Natural killer cell treated with Interleukin-12 subunit alpha and Interleukin-12 subunit beta and Interleukin-15 and Interleukin-18, amount 100 ng/mL, for 72 hours (primary cell): ENCODE measurements at regions not wholly inside any gene's neighbourhood (a gene's known extent, or its start where the extent isn't known, plus 50 kb on each side); places are given as distances from the start of the nearest gene placed in this dataset.
"Not testable (repeated sequence)": the region's sequence is repeated elsewhere in the genome, so short reads cannot be mapped to it uniquely, and the experiment has no call there.

Source experiments
- ATAC-seq, 2 donors: fragments of 150-1000 bp; cut with Tn5 transposase in 1 of 2; sonication (Bioruptor Pico), chemical (Tn5 transposase) in 1 of 2; 2 replicates each; pipeline ENCODE4 v1.10.0; 2021
- DNase-seq: peaks from one replicate; pipeline ENCODE4 v3.0.0; 2022; ENCODE audit warnings: low spot score
- H3K27ac Mint-ChIP-seq, 2 donors: 1 replicate in 1 of 2; 2 replicates in 1 of 2; pipeline ENCODE4 v1.8.0; 2022; ENCODE audit warnings: mixed read lengths in 2 of 2, mild to moderate bottlenecking in 1 of 2, moderate library complexity in 1 of 2
- H3K27me3 Mint-ChIP-seq, 2 donors: 1 replicate in 1 of 2; 2 replicates in 1 of 2; pipeline ENCODE4 v1.8.0; 2022; ENCODE audit warnings: mixed read lengths in 2 of 2
- H3K36me3 Mint-ChIP-seq: one replicate; pipeline ENCODE4 v1.8.0; 2022; ENCODE audit warnings: mixed read lengths
- H3K4me1 Mint-ChIP-seq, 2 donors: 1 replicate in 1 of 2; 2 replicates in 1 of 2; pipeline ENCODE4 v1.8.0; 2022; ENCODE audit warnings: low read depth in 2 of 2, mixed read lengths in 2 of 2, mild to moderate bottlenecking in 1 of 2
- H3K4me3 Mint-ChIP-seq: one replicate; pipeline ENCODE4 v1.8.0; 2022; ENCODE audit warnings: mixed read lengths
- H3K9me3 Mint-ChIP-seq: 2 replicates; pipeline ENCODE4 v1.8.0; 2022; ENCODE audit warnings: mixed read lengths

DNA sequence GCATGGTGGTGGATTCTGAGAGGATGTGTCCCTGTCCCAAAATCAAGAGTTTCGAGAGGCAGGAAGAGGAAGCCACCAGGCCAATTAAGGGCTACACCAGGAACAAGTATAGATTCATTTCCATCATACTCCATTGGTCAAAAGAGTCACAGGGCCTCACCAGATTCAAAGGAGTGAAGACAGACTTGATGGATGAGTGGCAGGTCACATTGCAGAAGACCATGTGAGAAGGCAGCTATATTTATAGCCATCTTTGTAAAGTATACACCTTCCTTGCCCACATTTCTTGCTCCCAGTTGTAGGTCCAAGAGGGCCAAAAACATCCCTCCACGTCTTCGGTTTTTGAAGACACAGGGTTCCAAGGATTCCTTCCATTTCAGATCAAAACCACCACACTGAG lies 406.0 kb downstream of the BCOR start:
- no peak for ATAC-seq
- no peaks in the 10 kb centered on the region for H3K4me1 Mint-ChIP-seq
- H3K36me3 Mint-ChIP-seq: no peaks in the 10 kb centered on the region
- DNase-seq: no peak
- no peak overlapping the region for H3K4me3 Mint-ChIP-seq
- peaks cover 37 to 41% of the 10 kb centered on the region in 2 donors for H3K27me3 Mint-ChIP-seq
- no peaks in the 10 kb centered on the region for H3K9me3 Mint-ChIP-seq
- no peak overlapping the region for H3K27ac Mint-ChIP-seq

DNA sequence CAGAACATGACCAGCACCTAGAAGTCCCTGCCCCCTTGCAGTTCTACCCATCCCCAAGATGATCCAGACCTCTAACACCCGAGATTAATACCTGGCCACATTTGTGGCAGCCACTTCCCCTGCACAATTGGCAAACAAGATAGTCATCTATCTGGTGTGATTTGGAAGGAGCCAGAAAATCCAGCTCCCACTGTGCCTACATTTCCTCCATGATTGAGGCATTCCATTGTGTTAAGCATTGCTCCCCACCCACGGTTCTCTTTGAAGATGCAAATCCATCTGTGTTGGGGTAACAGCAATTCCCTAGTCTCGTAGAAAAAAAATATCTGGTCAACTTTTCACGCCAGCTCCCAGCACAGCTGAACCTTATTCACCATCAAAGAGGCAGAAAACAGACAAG lies 405.0 kb downstream of the BCOR start:
- H3K27ac Mint-ChIP-seq: no peak overlapping the region
- no peaks in the 10 kb centered on the region for H3K4me1 Mint-ChIP-seq
- no peaks in the 10 kb centered on the region for H3K36me3 Mint-ChIP-seq
- H3K4me3 Mint-ChIP-seq: no peak overlapping the region
- no peaks in the 10 kb centered on the region for H3K9me3 Mint-ChIP-seq
- DNase-seq (no peak), ATAC-seq (no peak)
- peaks cover 36 to 41% of the 10 kb centered on the region in 2 donors for H3K27me3 Mint-ChIP-seq

DNA sequence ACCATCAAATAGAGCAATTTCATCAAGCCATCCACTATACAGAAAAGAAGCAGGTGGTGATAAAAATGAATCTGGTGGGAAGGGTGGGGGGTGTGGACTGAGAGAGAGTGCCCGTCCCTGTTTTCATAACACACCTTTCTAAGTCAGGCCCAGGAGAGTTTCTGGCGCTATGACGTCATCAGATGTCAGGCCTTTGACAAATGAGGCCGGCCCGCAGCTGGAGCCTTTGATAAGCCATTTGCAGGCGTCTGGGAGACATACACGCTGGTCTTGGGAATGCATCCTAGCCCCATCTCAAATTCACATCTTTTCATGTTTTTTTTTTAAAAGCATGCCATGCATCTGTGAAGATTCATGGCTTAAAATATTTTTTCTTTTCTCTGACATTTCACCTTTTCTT lies 404.5 kb downstream of the BCOR start:
- Mint-ChIP-seq H3K4me3 (no peak overlapping the region), H3K4me1 (no peaks in the 10 kb centered on the region), H3K27me3 (peaks cover 36 to 41% of the 10 kb centered on the region in 2 donors), H3K27ac (no peak overlapping the region), H3K36me3 (no peaks in the 10 kb centered on the region), H3K9me3 (no peaks in the 10 kb centered on the region)
- no peak for DNase-seq
- ATAC-seq: no peak

DNA sequence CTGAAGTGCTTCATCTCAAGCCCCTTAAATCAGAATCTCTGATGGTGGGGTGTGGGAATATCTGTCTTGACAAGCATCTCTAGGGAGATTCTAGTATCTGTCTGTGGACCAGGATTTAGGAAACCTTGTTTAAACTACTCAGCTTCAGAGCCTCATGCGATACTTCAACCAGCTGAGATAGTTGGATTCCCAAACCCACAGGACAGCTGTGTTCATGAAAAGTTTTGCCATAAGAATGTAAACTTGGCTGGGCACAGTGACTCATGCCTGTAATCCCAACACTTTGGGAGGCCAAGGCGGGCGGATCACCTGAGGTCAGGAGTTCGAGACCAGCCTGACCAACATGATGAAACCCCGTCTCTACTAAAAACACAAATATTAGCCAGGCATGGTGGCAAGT lies 395.1 kb downstream of the BCOR start:
- H3K9me3 Mint-ChIP-seq, H3K36me3 Mint-ChIP-seq, H3K4me1 Mint-ChIP-seq, H3K4me3 Mint-ChIP-seq, ATAC-seq, DNase-seq, H3K27ac Mint-ChIP-seq: not testable (repeated sequence)
- H3K27me3 Mint-ChIP-seq: peaks cover 0 to 12% of the 10 kb centered on the region in 2 donors

DNA sequence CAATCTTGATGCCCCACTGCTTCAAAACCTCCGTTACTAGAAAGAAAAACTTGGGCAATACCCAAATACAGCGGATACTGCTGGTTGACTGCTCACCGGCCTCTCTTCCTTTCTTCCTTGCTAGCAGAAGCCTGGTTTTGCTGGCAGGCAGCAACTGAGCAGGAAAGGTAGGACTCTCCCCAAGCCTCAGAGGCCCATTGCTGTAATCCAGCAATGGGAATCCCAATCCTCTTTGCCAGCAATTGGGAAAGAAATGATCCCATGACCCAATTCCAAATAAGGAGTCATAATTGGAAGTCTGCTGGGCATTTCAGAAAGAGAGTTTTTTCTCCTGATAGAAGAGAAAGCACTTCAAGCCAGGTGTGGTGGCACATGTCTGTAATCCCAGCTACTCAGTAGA lies 394.5 kb downstream of the BCOR start:
- DNase-seq (no peak), ATAC-seq (no peak)
- H3K27ac Mint-ChIP-seq: no peak overlapping the region
- no peaks in the 10 kb centered on the region for H3K9me3 Mint-ChIP-seq
- no peaks in the 10 kb centered on the region for H3K36me3 Mint-ChIP-seq
- H3K4me1 Mint-ChIP-seq: no peaks in the 10 kb centered on the region
- H3K4me3 Mint-ChIP-seq: no peak overlapping the region
- peaks cover 0 to 12% of the 10 kb centered on the region in 2 donors for H3K27me3 Mint-ChIP-seq

DNA sequence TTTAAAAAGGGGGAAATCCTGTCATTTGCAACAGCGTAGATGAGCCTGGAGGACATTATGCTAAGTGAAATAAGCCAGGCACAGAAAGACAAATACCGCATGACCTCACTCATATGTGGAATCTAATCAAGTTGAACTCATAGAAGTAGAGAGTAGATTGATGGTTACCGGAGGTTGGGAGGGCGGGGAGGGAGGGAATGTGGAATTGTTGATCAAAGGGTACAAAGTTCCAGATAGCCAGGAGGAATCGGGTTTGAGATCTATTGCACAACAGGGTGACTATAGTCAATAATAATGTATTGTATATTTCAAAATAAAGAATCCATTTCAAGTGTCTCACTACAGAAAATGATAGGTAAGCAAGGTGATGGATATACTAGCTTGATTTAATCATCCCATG lies 393.2 kb downstream of the BCOR start:
- Mint-ChIP-seq H3K27ac (no peak overlapping the region), H3K36me3 (no peaks in the 10 kb centered on the region), H3K9me3 (no peaks in the 10 kb centered on the region), H3K27me3 (peaks cover 0 to 16% of the 10 kb centered on the region in 2 donors), H3K4me1 (no peaks in the 10 kb centered on the region), H3K4me3 (no peak overlapping the region)
- ATAC-seq (no peak), DNase-seq (no peak)

DNA sequence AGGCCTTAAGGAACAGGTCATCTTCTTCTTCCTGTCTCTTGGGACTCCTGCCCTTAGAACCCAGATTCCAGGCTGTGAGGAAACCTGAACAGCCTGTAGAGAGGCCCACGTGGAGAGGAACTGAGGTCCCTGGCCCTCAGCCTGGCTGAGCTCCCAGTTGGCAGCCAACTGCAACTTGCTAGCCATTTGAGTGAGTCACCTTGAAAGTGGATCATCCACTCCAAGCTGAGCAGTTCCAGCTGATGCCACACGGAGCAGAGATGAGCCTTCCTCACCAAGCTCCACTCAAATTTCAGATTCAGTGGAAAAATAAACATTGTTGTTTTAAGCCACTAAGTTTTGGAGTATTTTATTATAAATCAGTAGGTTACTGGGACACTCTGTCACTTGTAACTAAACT lies 392.5 kb downstream of the BCOR start:
- Mint-ChIP-seq H3K4me3 (no peak overlapping the region), H3K4me1 (no peaks in the 10 kb centered on the region), H3K36me3 (no peaks in the 10 kb centered on the region), H3K9me3 (no peaks in the 10 kb centered on the region), H3K27ac (no peak overlapping the region), H3K27me3 (peaks cover 0 to 14% of the 10 kb centered on the region in 2 donors)
- no peak for ATAC-seq
- no peak for DNase-seq

DNA sequence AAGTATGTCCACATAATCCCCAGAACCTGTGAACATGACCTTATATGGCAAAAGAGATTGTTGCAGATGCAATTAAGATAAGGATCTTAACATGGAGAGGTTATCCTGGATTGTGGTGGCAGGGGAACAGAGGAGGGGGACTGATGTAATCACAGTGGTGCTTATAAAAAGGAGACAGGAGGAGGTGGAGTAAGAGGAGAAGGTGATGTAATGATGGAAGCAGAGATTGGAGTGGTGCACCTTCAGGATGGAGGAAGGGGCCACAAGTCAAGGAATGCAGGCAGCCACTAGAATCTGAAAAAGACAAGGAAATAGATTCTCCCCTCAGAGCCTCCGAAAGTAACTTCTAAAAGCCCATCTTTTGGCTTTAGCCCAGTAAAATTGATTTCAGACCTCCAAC lies 388.4 kb downstream of the BCOR start:
- no peak overlapping the region for H3K27ac Mint-ChIP-seq
- peaks cover 0 to 18% of the 10 kb centered on the region in 2 donors for H3K27me3 Mint-ChIP-seq
- DNase-seq (no peak), ATAC-seq (no peak)
- H3K9me3 Mint-ChIP-seq: no peaks in the 10 kb centered on the region
- no peaks in the 10 kb centered on the region for H3K4me1 Mint-ChIP-seq
- H3K4me3 Mint-ChIP-seq: no peak overlapping the region
- no peaks in the 10 kb centered on the region for H3K36me3 Mint-ChIP-seq

DNA sequence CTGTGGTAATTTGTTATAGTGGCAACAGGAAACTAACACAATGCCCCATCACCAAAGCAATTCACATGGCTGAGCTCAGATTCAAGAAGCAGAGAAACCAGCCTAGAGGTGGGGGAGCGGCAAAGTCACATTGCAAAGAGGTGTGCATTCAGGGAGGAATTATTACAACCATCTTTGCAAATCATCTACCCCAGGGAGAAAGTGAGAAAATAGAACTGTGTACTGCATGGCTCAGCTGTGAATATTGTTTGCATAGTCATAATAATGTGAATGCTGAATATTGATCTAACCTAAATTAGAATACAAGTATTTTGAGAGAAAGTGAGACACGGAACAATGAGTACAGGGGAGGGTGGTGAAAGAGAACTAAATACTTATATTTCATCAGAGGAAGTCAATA lies 387.9 kb downstream of the BCOR start:
- Mint-ChIP-seq H3K36me3 (no peaks in the 10 kb centered on the region), H3K27ac (no peak overlapping the region), H3K9me3 (no peaks in the 10 kb centered on the region), H3K4me3 (no peak overlapping the region), H3K27me3 (peaks cover 0 to 18% of the 10 kb centered on the region in 2 donors), H3K4me1 (no peaks in the 10 kb centered on the region)
- DNase-seq: no peak
- ATAC-seq: no peak

DNA sequence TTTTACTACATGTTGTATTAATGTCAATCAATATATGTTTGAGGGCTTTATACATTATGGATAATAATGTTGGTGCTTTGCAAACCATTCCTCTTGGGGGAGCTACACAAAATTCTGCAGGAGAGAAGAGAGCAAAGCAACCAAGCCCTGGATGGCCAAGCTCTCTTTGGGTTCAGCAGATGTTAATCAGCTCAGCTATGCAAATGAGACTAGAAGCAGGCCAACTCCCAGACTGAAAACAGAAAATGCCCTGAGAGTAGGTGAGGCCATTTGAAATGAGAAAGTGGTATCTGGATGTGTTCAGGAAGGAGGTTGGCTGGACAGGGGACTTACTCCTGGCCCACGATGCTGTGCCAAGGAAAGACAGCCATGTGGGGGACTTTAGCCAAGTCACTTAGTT lies 387.0 kb downstream of the BCOR start:
- no peak overlapping the region for H3K4me3 Mint-ChIP-seq
- peaks cover 0 to 18% of the 10 kb centered on the region in 2 donors for H3K27me3 Mint-ChIP-seq
- H3K36me3 Mint-ChIP-seq: no peaks in the 10 kb centered on the region
- ATAC-seq: no peak
- DNase-seq: no peak
- no peak overlapping the region for H3K27ac Mint-ChIP-seq
- H3K9me3 Mint-ChIP-seq: no peaks in the 10 kb centered on the region
- no peaks in the 10 kb centered on the region for H3K4me1 Mint-ChIP-seq

DNA sequence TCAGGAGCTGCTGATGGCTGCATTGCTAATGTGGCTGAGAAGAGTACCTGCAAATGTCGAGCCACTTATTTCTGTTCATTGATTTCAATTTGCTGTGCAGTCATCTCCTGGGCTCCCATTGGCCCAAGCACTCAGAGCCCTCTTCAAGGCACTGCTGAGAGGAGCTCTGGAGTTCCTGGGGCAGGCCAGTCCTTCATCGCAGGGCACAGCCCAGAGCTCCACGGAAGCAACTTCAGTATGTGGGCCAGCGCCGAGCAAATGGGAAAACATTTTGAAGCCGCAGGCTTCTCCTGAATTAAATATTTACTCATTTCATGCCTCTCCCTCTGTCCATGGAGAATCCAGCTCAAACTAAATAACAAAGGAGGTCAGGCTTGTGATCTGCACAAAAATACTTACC lies 383.3 kb downstream of the BCOR start:
- H3K4me1 Mint-ChIP-seq: no peaks in the 10 kb centered on the region
- no peak overlapping the region for H3K4me3 Mint-ChIP-seq
- H3K27ac Mint-ChIP-seq: no peak overlapping the region
- no peaks in the 10 kb centered on the region for H3K9me3 Mint-ChIP-seq
- no peak for DNase-seq
- H3K36me3 Mint-ChIP-seq: no peaks in the 10 kb centered on the region
- ATAC-seq: no peak
- H3K27me3 Mint-ChIP-seq: peaks cover 0 to 10% of the 10 kb centered on the region in 2 donors

DNA sequence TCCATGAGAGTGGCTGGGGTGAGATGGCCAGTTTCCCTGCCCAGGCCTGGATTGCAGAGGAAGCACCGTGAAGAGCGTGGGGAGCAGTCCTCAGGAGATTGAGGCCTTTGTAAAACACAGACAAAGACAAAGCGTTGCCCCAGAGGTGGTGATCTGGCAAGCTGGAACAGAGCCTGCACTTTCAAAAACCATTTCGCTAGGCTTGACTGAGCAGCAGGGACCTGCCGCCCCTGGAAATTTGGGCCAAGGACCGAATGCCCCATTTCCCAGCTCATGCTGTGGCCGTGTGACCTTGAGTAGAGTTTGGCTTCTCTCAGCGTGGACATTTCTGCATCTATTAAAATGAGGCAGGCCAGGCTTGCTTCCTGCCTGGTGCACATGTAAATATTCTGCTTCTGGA lies 381.4 kb downstream of the BCOR start:
- Mint-ChIP-seq H3K27me3 (peaks cover 0 to 10% of the 10 kb centered on the region in 2 donors), H3K9me3 (no peaks in the 10 kb centered on the region), H3K4me1 (no peaks in the 10 kb centered on the region), H3K36me3 (no peaks in the 10 kb centered on the region), H3K4me3 (no peak overlapping the region), H3K27ac (no peak overlapping the region)
- ATAC-seq (no peak), DNase-seq (no peak)

DNA sequence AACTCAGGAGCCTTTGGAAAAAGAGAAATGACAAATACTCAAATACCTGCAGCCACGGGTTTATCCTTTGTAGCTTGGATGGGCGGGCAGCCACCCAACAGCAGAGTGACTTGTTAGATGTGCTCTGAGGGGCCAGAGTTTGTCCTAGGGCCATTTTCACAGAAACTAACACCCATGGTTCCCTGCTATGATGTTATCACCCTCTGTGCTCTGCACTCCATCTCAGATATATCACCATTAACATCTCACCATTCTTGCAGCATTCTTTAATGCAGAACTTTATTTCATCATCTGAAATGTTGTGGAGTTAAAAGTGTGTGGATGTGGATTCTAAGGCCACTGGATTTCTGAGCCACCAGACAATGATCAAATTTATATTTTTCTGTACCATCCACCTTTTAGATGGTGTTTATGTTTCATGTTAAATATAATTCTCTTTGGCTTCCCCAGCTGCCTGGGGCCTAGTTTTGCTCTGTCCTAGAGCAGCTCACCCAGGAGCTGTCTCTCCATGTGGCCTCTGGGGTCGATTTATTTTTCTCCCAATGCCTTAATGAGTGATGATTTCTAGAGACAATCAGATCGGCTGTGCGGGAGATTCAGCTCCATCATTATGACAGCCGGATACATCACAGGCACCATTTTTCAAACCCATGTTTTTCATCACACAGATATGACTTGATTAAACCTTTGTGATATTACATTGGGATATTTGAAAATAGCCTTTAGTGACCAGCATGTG lies 380.8 kb downstream of the BCOR start:
- no peak overlapping the region for H3K27ac Mint-ChIP-seq
- no peaks in the 10 kb centered on the region for H3K4me1 Mint-ChIP-seq
- no peak for ATAC-seq

DNA sequence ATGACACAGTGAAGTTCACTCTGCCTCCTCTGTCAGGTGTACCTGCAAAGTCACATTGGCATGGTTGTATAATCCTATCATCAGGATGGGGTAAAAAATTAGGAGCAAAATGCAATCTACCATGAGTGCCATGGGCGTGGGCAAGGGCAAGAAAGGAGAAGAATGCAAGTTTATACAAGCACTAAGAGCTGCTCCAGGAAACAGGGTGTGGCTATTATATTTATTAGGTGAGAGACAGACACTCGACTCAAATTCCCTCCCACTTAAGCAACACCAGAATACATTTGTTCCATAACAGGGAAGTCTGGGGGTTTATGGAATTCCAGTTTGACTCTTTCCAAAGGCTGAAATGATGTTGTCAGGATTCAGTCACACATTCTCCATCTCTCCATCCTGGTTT lies 378.8 kb downstream of the BCOR start:
- no peak overlapping the region for H3K4me3 Mint-ChIP-seq

More for the DNA sequence above, 380.8 kb downstream of the BCOR start:
- H3K27me3 Mint-ChIP-seq: peaks cover under 1 to 10% of the 10 kb centered on the region in 2 donors
- DNase-seq: no peak
- H3K36me3 Mint-ChIP-seq: no peaks in the 10 kb centered on the region
- H3K9me3 Mint-ChIP-seq: no peaks in the 10 kb centered on the region
- H3K4me3 Mint-ChIP-seq: no peak overlapping the region

DNA sequence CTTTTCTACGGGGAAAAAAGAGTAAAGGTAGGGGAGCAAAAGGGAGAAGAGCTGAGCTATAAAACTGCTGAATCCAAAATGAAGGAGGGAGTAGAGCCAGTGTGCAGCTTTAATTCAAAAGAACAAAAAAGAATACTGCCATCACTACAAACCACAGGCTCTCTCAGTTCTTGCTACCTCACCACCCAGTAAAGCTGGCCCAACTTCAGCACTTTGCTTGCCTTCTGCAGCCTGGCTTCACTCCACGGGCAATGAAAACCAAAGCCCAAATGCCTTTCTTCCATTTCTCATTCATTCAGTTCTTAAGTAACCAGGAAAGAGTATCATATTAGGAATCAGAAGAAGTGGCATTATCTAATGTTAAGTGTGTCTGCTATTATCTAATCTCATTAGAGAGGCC lies 376.8 kb downstream of the BCOR start:
- no peak for DNase-seq
- H3K4me3 Mint-ChIP-seq: no peak overlapping the region
- H3K4me1 Mint-ChIP-seq: no peaks in the 10 kb centered on the region
- ATAC-seq: no peak
- H3K27me3 Mint-ChIP-seq: peaks cover 18 to 19% of the 10 kb centered on the region in 2 donors
- H3K36me3 Mint-ChIP-seq: no peaks in the 10 kb centered on the region
- no peaks in the 10 kb centered on the region for H3K9me3 Mint-ChIP-seq
- H3K27ac Mint-ChIP-seq: no peak overlapping the region

More for the DNA sequence above, 378.8 kb downstream of the BCOR start:
- peaks cover 15 to 19% of the 10 kb centered on the region in 2 donors for H3K27me3 Mint-ChIP-seq
- H3K27ac Mint-ChIP-seq: no peak overlapping the region
- no peaks in the 10 kb centered on the region for H3K36me3 Mint-ChIP-seq
- ATAC-seq: no peak
- H3K4me1 Mint-ChIP-seq: no peaks in the 10 kb centered on the region
- H3K9me3 Mint-ChIP-seq: no peaks in the 10 kb centered on the region
- no peak for DNase-seq
